AG09309 (cell line): ENCODE measurements at regions not wholly inside any gene's neighbourhood (a gene's known extent, or its start where the extent isn't known, plus 50 kb on each side); places are given as distances from the start of the nearest gene placed in this dataset.
A peak's percentile ranks its signal among the peaks of the same experiment; 100 is the strongest.
"Not testable (repeated sequence)": the region's sequence is repeated elsewhere in the genome, so short reads cannot be mapped to it uniquely, and the experiment has no call there.

Experiments
- DNase-seq: peaks from one replicate; pipeline ENCODE4 v3.0.0-alpha.2; 2010; ENCODE audit warnings: low read depth
- H3K4me3 ChIP-seq: 2 replicates; pipeline ENCODE4 v1.5.1; 2011; ENCODE audit warnings: mild to moderate bottlenecking, low read depth, low read length, moderate library complexity; ENCODE audit not compliant: control insufficient read depth
- CTCF ChIP-seq: IDR thresholded peaks from 2 replicates; pipeline ENCODE4 v1.5.1; 2011; ENCODE audit warnings: mild to moderate bottlenecking, low read depth, low read length, inconsistent platforms; ENCODE audit not compliant: insufficient read depth, control insufficient read depth; ENCODE audit errors: missing control alignments

- H3K4me3 ChIP-seq, result no peak overlapping the region
- TF ChIP-seq CTCF, result no peak
- DNase-seq, result no peak
Measured at GRCh38 chr13:44051405-44051804, 171.7 kb downstream of the LACC1 start.

- no peak overlapping the region for H3K4me3 ChIP-seq
- no peak for TF ChIP-seq CTCF
- no peak for DNase-seq
Measured at GRCh38 chr13:44051918-44052675, 172.4 kb downstream of the LACC1 start.

GRCh38 chr13:44052780-44053184, 173.1 kb downstream of the LACC1 start:
- peak; percentile 29 for DNase-seq
- TF ChIP-seq CTCF, result no peak
- no peak overlapping the region for H3K4me3 ChIP-seq

GRCh38 chr13:44053208-44053607, 173.5 kb downstream of the LACC1 start:
- no peak overlapping the region for H3K4me3 ChIP-seq
- TF ChIP-seq CTCF, result no peak
- no peak for DNase-seq

GRCh38 chr13:44054525-44054924, 174.8 kb downstream of the LACC1 start:
- TF ChIP-seq CTCF, result no peak
- no peak overlapping the region for H3K4me3 ChIP-seq

GRCh38 chr13:44055681-44056080, 176.0 kb downstream of the LACC1 start:
- DNase-seq, H3K4me3 ChIP-seq: not testable (repeated sequence)

More at GRCh38 chr13:44054525-44054924, 174.8 kb downstream of the LACC1 start:
- DNase-seq, result no peak

- DNase-seq, result no peak
- TF ChIP-seq CTCF, result no peak
- H3K4me3 ChIP-seq, result no peak overlapping the region
Measured at GRCh38 chr13:44058067-44058466, 178.4 kb downstream of the LACC1 start.
